Osteocyte (in vitro differentiated cells): ENCODE measurements at regions not wholly inside any gene's neighbourhood (a gene's known extent, or its start where the extent isn't known, plus 50 kb on each side); places are given as distances from the start of the nearest gene placed in this dataset.

Experiments used
- DNase-seq: peaks from one replicate; pipeline ENCODE4 v3.0.0; 2021; ENCODE audit warnings: mixed read lengths; ENCODE audit not compliant: unreplicated experiment; ENCODE audit errors: extremely low spot score
- H3K27ac Mint-ChIP-seq: one replicate; pipeline ENCODE4 v1.8.0; 2021; ENCODE audit warnings: mild to moderate bottlenecking, mixed read lengths; ENCODE audit not compliant: unreplicated experiment
- H3K27me3 Mint-ChIP-seq: one replicate; pipeline ENCODE4 v1.8.0; 2021; ENCODE audit warnings: mixed read lengths; ENCODE audit not compliant: unreplicated experiment
- H3K36me3 Mint-ChIP-seq: one replicate; pipeline ENCODE4 v1.8.0; 2021; ENCODE audit warnings: mixed read lengths; ENCODE audit not compliant: unreplicated experiment
- H3K4me1 Mint-ChIP-seq: one replicate; pipeline ENCODE4 v1.8.0; 2021; ENCODE audit warnings: mixed read lengths; ENCODE audit not compliant: unreplicated experiment
- H3K4me3 Mint-ChIP-seq: one replicate; pipeline ENCODE4 v1.8.0; 2021; ENCODE audit warnings: mild to moderate bottlenecking, moderate library complexity, mixed read lengths; ENCODE audit not compliant: unreplicated experiment
- H3K9me3 Mint-ChIP-seq: one replicate; pipeline ENCODE4 v1.8.0; 2021; ENCODE audit warnings: mixed read lengths; ENCODE audit not compliant: unreplicated experiment
- CTCF ChIP-seq: fragments of 200-600 bp; sonication (generic); IDR thresholded peaks from 2 replicates; pipeline ENCODE4 v1.5.0; 2021; ENCODE audit warnings: antibody characterized with exemption, mild to moderate bottlenecking, moderate library complexity

GRCh38 chr2:19722531-19722971, 179.2 kb downstream of the TTC32 start:
- no peaks in the 10 kb centered on the region for H3K9me3 Mint-ChIP-seq
- TF ChIP-seq CTCF, result no peak
- DNase-seq, result no peak
- H3K27me3 Mint-ChIP-seq, result peaks cover 4% of the 10 kb centered on the region
- H3K36me3 Mint-ChIP-seq, result no peaks in the 10 kb centered on the region
- no peak overlapping the region for H3K4me3 Mint-ChIP-seq
- H3K4me1 Mint-ChIP-seq, result peaks cover 20% of the 10 kb centered on the region
- peak overlapping the region; percentile 88 for H3K27ac Mint-ChIP-seq

GRCh38 chr2:19720306-19720705, 181.5 kb downstream of the TTC32 start:
- Mint-ChIP-seq H3K27ac (no peak overlapping the region), H3K9me3 (no peaks in the 10 kb centered on the region), H3K27me3 (no peaks in the 10 kb centered on the region), H3K4me3 (no peak overlapping the region), H3K4me1 (peaks cover 20% of the 10 kb centered on the region), H3K36me3 (no peaks in the 10 kb centered on the region)
- no peak for DNase-seq
- TF ChIP-seq CTCF, result no peak

GRCh38 chr2:19719540-19719939, 182.2 kb downstream of the TTC32 start:
- no peaks in the 10 kb centered on the region for H3K27me3 Mint-ChIP-seq
- no peak overlapping the region for H3K27ac Mint-ChIP-seq
- no peaks in the 10 kb centered on the region for H3K36me3 Mint-ChIP-seq
- H3K4me1 Mint-ChIP-seq, result peaks cover 20% of the 10 kb centered on the region
- no peak for DNase-seq
- TF ChIP-seq CTCF, result no peak
- no peak overlapping the region for H3K4me3 Mint-ChIP-seq
- H3K9me3 Mint-ChIP-seq, result no peaks in the 10 kb centered on the region

- no peaks in the 10 kb centered on the region for H3K36me3 Mint-ChIP-seq
- H3K4me1 Mint-ChIP-seq, result peaks cover 5% of the 10 kb centered on the region
- no peak for DNase-seq
- H3K4me3 Mint-ChIP-seq, result no peak overlapping the region
- H3K27ac Mint-ChIP-seq, result no peak overlapping the region
- H3K27me3 Mint-ChIP-seq, result peaks cover 3% of the 10 kb centered on the region
- no peak for TF ChIP-seq CTCF
- no peaks in the 10 kb centered on the region for H3K9me3 Mint-ChIP-seq
Observed at GRCh38 chr2:19717446-19717845, 184.3 kb downstream of the TTC32 start.

- TF ChIP-seq CTCF, result no peak
- H3K4me3 Mint-ChIP-seq, result no peak overlapping the region
- peaks cover 3% of the 10 kb centered on the region for H3K27me3 Mint-ChIP-seq
- H3K36me3 Mint-ChIP-seq, result no peaks in the 10 kb centered on the region
- peaks cover 10% of the 10 kb centered on the region for H3K4me1 Mint-ChIP-seq
- no peak overlapping the region for H3K27ac Mint-ChIP-seq
- H3K9me3 Mint-ChIP-seq, result peaks cover 4% of the 10 kb centered on the region
- no peak for DNase-seq
Observed at GRCh38 chr2:19714926-19715325, 186.9 kb downstream of the TTC32 start.
